H4 (cell line): ENCODE measurements at regions not wholly inside any gene's neighbourhood (a gene's known extent, or its start where the extent isn't known, plus 50 kb on each side); places are given as distances from the start of the nearest gene placed in this dataset.

ENCODE experiments used
- DNase-seq: peaks from one replicate; pipeline ENCODE4 v3.0.0-alpha.2; 2015; ENCODE audit warnings: low spot score

DNA sequence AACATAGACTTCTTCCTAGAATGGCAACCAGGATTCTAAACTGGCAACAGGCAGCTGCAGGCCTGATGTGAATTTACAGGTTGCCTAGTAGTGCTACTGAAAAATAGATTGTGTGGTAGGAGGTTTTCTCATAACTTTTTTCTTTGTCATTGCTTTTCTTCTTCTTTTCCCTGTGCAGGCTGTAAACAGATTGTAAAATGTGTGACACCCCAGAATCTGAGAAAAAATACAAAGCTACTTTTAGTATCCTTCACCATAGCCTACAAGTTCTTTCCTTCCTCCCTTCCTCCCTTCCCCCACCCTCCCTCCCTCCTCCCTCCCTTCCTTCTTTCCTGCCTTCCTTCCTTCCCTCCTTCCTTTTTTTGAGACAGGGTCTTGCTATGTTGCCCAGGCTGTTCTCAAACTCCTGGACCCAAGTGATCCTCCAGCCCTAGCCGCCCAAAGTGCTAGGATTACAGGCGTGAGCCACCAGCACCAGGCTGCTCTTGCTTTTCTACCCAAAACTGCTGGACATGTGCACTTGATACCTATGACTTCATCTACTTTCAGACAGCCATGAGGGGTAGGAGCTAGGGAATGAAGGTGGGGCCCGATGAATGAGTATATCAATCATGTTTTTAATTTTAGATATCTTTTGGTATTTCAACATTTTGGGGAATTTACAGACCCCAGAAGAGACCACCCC is 114.2 kb upstream of the EEA1 start:
- DNase-seq, result no peak

- DNase-seq, result no peak
Measured at GRCh38 chr12:93043877-93044209, 114.7 kb upstream of the EEA1 start.

DNA sequence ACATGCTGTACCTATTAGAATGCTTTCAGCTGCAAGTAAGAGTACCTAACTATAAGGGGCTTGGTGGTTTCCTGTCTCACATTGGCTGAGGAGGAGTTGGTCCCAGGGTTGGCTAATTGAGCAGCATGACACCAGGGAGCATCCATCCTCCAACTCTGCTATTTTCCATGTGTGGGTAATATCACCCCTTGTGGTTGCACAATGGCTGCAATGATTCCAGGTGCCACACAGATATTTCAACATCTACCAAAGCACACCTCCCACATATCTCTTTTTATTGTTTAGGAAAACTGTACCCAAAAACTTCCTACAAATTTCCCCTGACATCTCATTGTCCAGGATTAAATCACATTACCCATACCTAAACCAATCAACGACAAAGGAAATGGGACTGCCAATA is 118.0 kb upstream of the EEA1 start:
- no peak for DNase-seq

GRCh38 chr12:93048656-93049055 is 119.6 kb upstream of the EEA1 start:
- no peak for DNase-seq

GRCh38 chr12:93050026-93050747 is 121.1 kb upstream of the EEA1 start:
- no peak for DNase-seq

GRCh38 chr12:93050748-93051081 is 121.6 kb upstream of the EEA1 start:
- no peak for DNase-seq

GRCh38 chr12:93054021-93054420 is 124.9 kb upstream of the EEA1 start:
- no peak for DNase-seq

DNA sequence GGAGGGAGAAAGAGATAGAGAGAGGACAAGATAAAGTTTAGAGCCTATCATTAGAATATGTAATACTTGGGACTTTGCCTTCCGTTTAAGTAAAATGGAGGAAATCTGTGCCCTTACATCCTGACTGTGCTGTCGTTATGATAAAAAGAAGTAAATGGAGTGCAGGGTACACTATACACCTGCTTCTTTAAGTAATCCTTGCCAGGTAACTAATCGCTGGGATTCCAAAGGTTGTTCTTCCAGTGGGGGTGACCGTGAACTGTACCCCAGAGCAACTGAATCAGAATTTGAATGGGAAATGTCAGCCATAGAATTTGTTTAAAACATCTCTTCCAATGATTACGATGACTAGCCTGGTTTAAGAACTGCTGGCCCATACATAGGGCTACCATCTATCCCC is 126.1 kb upstream of the EEA1 start:
- DNase-seq, result no peak

DNA sequence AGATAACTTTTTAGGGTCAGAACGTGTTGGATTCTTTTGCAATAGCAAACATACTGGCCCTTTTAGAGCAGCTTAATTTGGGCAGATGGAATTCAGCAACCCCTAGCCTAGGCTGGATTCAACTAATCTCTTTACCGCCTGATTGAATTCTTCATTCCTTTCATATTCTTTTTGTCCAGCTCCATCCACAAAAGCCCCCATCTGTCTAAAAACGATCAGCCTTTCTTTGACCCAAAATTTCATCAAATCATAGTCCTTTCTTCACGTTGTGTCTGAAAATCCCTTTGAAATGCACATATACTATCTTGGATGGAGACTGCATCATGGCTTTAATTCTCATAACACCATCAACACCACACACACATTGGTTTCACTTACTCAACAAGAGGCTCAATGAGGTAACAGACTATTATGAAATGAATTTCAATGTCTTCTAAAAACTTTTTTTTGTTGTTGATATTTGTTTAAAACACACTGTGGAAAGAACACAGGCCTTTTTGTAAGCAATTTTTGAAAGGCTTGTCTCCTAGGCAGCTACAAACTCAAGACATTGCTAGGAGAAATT is 128.0 kb upstream of the EEA1 start:
- DNase-seq, result no peak

- no peak for DNase-seq
Measured at GRCh38 chr12:93058280-93058679, 129.2 kb upstream of the EEA1 start.

DNA sequence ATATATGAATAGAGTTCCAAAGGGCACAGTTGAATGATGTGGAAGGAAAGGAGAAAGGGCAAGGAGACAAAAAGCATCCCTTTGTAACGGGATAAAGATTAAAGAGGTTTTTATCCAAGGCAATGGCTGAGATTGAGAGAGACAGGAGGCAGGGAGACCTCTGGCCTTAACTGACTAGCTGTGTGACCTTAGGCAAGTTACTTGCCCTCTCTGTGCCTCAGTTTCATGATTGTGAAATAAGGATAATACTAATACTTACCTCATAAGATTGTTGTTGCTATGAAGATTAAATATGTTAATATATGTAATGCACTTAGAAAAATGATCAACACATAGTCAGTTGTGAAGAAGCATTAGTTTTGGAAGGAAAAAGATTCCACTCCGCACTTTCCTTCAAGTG is 130.2 kb upstream of the EEA1 start:
- no peak for DNase-seq

DNA sequence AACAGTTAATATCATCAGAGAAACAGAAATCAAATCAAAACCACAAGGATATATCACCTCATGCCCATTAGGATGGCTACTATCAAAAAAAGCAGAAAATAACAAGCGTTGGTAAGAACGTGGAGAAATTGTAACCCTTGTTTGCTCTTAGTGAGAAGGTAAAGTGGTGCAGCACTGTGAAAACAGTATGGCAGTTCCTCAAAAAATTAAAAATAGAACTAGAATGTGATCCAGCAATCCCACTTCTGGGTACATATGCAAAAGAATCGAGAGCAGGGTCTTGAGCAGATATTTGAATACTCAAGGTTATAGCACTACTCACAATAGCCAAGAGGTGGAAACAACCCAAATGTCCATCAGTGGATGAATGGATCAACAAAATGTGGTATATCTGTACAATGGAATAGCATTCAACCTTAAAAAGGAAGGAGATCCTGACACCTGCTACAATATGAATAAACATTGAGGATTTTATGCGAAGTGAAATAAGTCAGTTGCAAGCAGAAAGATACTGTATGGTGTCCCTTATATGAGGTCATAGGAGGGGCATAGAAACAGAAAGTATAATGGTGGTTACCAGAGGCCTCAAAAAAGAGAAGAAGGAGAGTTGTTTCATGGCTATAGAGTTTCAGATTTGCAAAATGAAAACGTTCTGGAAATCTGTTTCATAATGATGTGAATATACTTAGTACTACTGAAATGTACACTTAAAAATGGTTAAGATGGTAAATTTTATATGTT is 131.0 kb upstream of the EEA1 start:
- no peak for DNase-seq

DNA sequence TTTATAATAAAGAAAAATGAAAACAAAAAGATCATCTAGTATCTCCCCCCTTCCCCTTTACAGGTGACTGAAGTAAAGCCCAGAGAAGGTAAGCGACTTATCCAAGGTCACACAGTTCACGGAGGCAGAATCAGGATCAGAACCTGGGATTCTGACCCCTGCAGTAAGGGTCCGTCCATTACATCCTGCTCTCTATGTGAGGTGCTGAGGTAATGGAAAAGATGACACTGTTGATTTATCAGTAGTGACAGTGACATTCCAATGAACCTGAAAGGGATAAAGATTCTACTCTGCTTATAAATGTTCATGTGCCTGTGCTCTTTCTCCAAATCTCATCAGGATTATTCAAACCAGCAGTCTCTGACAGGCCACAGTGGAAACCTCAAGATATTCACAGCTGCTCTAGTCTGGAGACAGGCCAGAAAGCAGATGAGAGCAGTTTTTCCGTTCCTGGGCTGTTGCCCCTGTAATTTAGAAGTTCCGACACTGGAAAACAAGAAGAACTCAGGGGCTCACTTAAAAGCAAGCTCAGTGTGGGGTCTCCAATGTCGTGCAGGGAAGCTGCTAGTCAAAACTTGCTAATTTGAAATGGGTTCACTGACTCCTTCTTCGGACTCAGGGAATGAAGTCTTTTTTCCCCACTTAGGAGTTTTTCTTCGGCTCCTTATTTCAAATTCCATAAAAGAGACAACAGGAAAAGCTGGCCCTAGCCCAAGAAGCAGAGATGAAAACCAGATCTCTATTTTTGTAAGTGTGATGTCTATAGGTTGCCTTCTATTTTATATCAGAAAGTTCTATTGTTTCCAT is 131.8 kb upstream of the EEA1 start:
- no peak for DNase-seq

DNA sequence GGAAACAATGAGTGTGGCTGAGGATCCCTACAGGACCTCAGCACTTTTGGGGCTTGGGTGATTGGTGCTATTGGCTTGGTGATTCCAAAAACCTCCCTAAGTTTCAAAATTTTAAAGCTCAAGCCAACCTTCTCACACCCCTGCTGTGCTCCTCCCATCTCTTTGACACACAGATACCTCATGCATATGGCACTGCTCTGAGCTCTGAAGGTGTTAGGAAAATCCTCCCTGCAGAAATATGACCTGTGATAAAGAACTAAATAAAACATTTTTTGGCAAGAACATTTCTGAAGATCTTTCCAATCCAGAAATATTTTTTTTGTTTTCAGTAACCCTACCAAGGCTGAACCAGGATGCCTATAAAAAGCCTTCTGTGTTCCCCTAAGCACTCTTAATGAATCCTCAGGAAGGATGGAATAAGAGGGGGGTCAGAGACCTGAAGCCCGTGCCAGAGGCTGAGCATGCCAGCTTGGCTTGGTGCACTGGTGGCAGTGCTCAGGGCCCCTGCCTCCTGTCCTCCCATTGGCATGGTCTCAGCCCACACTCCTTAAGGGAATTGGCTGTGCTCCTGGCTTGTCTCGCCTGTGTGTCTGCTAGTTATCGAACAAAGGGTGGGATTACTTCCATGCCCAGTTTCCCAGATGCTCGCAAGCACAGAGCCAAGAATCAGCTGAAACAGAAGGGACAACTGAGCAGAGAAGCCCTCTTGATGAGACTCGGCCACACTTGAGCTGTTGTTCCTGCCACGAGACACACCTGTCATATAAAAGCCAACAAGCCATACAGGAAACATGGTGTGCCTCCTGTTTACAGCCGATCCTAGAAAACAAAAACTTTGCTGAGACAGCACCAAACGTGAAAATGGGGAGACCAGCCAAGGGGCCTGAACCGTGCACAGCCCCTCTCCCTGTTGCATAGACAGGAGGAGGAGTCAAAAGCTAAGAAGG is 132.7 kb upstream of the EEA1 start:
- no peak for DNase-seq

- DNase-seq, result no peak
Measured at GRCh38 chr12:93065896-93066295, 136.8 kb upstream of the EEA1 start.

GRCh38 chr12:93072340-93072739 is 143.2 kb upstream of the EEA1 start:
- DNase-seq, result no peak

- DNase-seq, result no peak
Measured at GRCh38 chr12:93073324-93073723, 144.2 kb upstream of the EEA1 start.

GRCh38 chr12:93078059-93078458 is 149.0 kb upstream of the EEA1 start:
- DNase-seq, result no peak

DNA sequence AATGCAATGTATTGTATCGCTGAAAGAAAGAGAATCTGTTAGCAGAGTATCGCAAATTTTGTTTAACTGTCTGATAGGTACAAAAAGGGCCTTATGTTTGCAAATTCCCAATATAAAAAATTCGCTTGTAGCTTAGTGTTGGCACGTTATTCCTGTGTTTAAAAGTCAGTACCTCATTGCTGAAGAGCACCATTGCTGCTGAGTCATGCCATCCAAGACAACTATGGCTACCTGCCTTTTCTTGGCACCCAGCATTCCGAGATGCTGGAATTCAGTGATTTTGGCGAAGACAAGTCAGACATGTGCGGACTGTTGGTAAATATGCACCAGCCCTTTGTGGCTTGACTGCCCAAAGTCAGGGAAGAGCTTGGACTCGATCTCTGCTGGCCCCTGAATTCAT is 149.5 kb upstream of the EEA1 start:
- DNase-seq, result no peak

- DNase-seq, result no peak
Measured at GRCh38 chr12:93079271-93079670, 150.2 kb upstream of the EEA1 start.

GRCh38 chr12:93079976-93080375 is 150.9 kb upstream of the EEA1 start:
- no peak for DNase-seq
